ENCODE measurements at regions not wholly inside any gene's neighbourhood (a gene's known extent, or its start where the extent isn't known, plus 50 kb on each side); places are given as distances from the start of the nearest gene placed in this dataset.

GRCh38 chr9:89745601-89746376 lies 141.0 kb downstream of the GADD45G start:
- Histone ChIP-seq H3K9ac (ENCODE audit: insufficient read depth in 1 of 2, low read length in 2 of 2) (no peak overlapping the region), H3K36me3 (ENCODE audit: control insufficient read depth in 4 of 4, insufficient read depth in 4 of 4, low read length in 4 of 4) (no peaks in the 10 kb centered on the region), H3K9me3 (ENCODE audit: control insufficient read depth in 4 of 4, insufficient read depth in 3 of 4, low read length in 3 of 4) (peaks cover 0 to 6% (median under 1%) of the 10 kb centered on the region in 4 donors), H3K27me3 (ENCODE audit: control insufficient read depth in 3 of 3, insufficient read depth in 3 of 3, low read length in 2 of 3) (no peaks in the 10 kb centered on the region), H3K4me1 (ENCODE audit: control insufficient read depth in 5 of 5, insufficient read depth in 5 of 5, low read length in 5 of 5) (peaks cover 3 to 63% (median 24%) of the 10 kb centered on the region in 5 donors), H3K27ac (ENCODE audit: low read depth in 1 of 2, low read length in 1 of 2) (no peak overlapping the region), H3K4me3 (no peak overlapping the region)
- ATAC-seq (ENCODE audit: insufficient read depth, low FRiP score) = no peak
- TF ChIP-seq CTCF (IDR thresholded peaks at IDR 0.05; ENCODE audit: control extremely low read depth, extremely low read depth) = no peak
- 81 to 84% methylated on average over 9 of the region's 9 CpGs for WGBS, 2 donors
- DNase-seq = peak; percentile 23 to 44 (median 32)

- peak; percentile 86 to 97 (median 94) for DNase-seq
- Histone ChIP-seq H3K4me1 (ENCODE audit: control insufficient read depth in 5 of 5, insufficient read depth in 5 of 5, low read length in 5 of 5) (peaks cover 3 to 70% (median 28%) of the 10 kb centered on the region in 5 donors), H3K9ac (ENCODE audit: insufficient read depth in 1 of 2, low read length in 2 of 2) (no peak overlapping the region), H3K27ac (ENCODE audit: low read depth in 1 of 2, low read length in 1 of 2) (no peak overlapping the region), H3K27me3 (ENCODE audit: control insufficient read depth in 3 of 3, insufficient read depth in 3 of 3, low read length in 2 of 3) (no peaks in the 10 kb centered on the region), H3K36me3 (ENCODE audit: control insufficient read depth in 4 of 4, insufficient read depth in 4 of 4, low read length in 4 of 4) (no peaks in the 10 kb centered on the region), H3K4me3 (no peak overlapping the region), H3K9me3 (ENCODE audit: control insufficient read depth in 4 of 4, insufficient read depth in 3 of 4, low read length in 3 of 4) (peaks cover 0 to 6% (median under 1%) of the 10 kb centered on the region in 4 donors)
- TF ChIP-seq CTCF (IDR thresholded peaks at IDR 0.05; ENCODE audit: control extremely low read depth, extremely low read depth) = no peak
- ATAC-seq (ENCODE audit: insufficient read depth, low FRiP score) = no peak
- 85 to 88% methylated on average over 15 of the region's 15 CpGs for WGBS, 2 donors
Observed at GRCh38 chr9:89746385-89747116, 141.7 kb downstream of the GADD45G start.

GRCh38 chr9:89747596-89747995 lies 142.8 kb downstream of the GADD45G start:
- Histone ChIP-seq H3K27me3 (ENCODE audit: control insufficient read depth in 3 of 3, insufficient read depth in 3 of 3, low read length in 2 of 3) (no peaks in the 10 kb centered on the region), H3K9ac (ENCODE audit: insufficient read depth in 1 of 2, low read length in 2 of 2) (no peak overlapping the region), H3K4me3 (no peak overlapping the region), H3K27ac (ENCODE audit: low read depth in 1 of 2, low read length in 1 of 2) (no peak overlapping the region), H3K4me1 (ENCODE audit: control insufficient read depth in 5 of 5, insufficient read depth in 5 of 5, low read length in 5 of 5) (peaks cover 3 to 76% (median 28%) of the 10 kb centered on the region in 5 donors), H3K36me3 (ENCODE audit: control insufficient read depth in 4 of 4, insufficient read depth in 4 of 4, low read length in 4 of 4) (no peaks in the 10 kb centered on the region), H3K9me3 (ENCODE audit: control insufficient read depth in 4 of 4, insufficient read depth in 3 of 4, low read length in 3 of 4) (peaks cover 0 to 6% (median under 1%) of the 10 kb centered on the region in 4 donors)
- TF ChIP-seq CTCF (IDR thresholded peaks at IDR 0.05; ENCODE audit: control extremely low read depth, extremely low read depth) = no peak
- no peak for DNase-seq
- 80% methylated on average over 13 of the region's 13 CpGs for WGBS, 2 donors
- ATAC-seq (ENCODE audit: insufficient read depth, low FRiP score) = no peak
